ENCODE measurements at regions not wholly inside any gene's neighbourhood (a gene's known extent, or its start where the extent isn't known, plus 50 kb on each side); places are given as distances from the start of the nearest gene placed in this dataset.

DNA sequence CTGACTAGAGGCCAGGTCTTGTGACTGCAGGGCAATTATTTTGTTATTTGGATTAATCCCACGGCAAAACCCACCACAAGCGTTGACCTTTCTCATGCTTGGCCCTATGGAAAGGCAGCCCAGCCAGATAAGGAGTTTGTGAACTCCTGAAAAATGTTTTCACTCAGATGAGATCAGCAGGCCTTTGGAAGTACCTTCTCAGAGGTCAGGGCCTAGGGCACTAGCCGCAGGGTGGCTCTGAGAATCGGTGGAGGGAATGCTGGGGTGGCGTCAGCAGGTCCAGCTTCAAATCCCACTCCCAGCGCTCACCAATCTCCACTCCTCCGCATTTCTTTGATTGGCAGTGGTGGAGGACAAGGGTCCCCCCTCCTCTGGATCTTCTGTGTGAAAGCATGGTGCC, 194.4 kb downstream of the GADD45G start:
- Histone ChIP-seq H3K27me3 (ENCODE audit: insufficient read depth, low read length) (peaks cover 35% of the 10 kb centered on the region), H3K9ac (ENCODE audit: low read length) (no peak overlapping the region), H3K36me3 (ENCODE audit: control insufficient read depth in 1 of 2, insufficient read depth in 2 of 2, low read length in 2 of 2) (no peaks in the 10 kb centered on the region), H3K4me2 (ENCODE audit: low read length) (no peak overlapping the region), H4K20me1 (ENCODE audit: insufficient read depth) (no peaks in the 10 kb centered on the region), H3K4me1 (ENCODE audit: control insufficient read depth in 1 of 2, insufficient read depth in 2 of 2, low read length in 2 of 2) (no peaks in the 10 kb centered on the region), H2AFZ (ENCODE audit: low read depth, low read length, poor library complexity, severe bottlenecking) (no peak overlapping the region), H3K4me3 (replicated peaks in 1 of 2; ENCODE audit: low read depth in 1 of 2, low read length in 2 of 2) (no peak overlapping the region), H3K9me3 (ENCODE audit: control insufficient read depth in 1 of 2, insufficient read depth in 1 of 2, low read depth in 1 of 2, low read length in 2 of 2) (no peaks in the 10 kb centered on the region), H3K9me2 (ENCODE audit: insufficient read depth) (no peaks in the 10 kb centered on the region), H3K79me2 (ENCODE audit: insufficient read depth, low read length) (no peaks in the 10 kb centered on the region), H3K27ac (ENCODE audit: low read depth, low read length) (no peak overlapping the region)
- CTCF ChIA-PET = no interaction called here
- BruUV-seq (replicated peaks) = no TSS peak
- POLR2A ChIA-PET = no interaction called here
- intact Hi-C loops (cut with micrococcal nuclease) = no loop called here
- no peak for DNase-seq (ENCODE audit: low read depth, low spot score)
- RAD21 ChIA-PET (ENCODE audit: low non-redundant PET in 1 of 2, low total read pairs in 2 of 2, uncharacterized antibody in 2 of 2, unreplicated experiment in 2 of 2) = no interaction called here
- TF ChIP-seq FOSL1 (IDR thresholded peaks at IDR 0.05; ENCODE audit: low read depth) (no peak), EZH2 (IDR thresholded peaks at IDR 0.05) (no peak), EZH2phosphoT487 (IDR thresholded peaks at IDR 0.05; ENCODE audit: borderline replicate concordance) (no peak), SIN3A (IDR thresholded peaks at IDR 0.05; ENCODE audit: low read depth) (no peak), CBX3 (IDR thresholded peaks at IDR 0.05; ENCODE audit: low read depth) (no peak), EGR1 (IDR thresholded peaks at IDR 0.05; ENCODE audit: low read depth) (no peak), RAD21 (IDR thresholded peaks at IDR 0.05; ENCODE audit: low read depth) (no peak), MAX (IDR thresholded peaks at IDR 0.05) (no peak), POLR2A (IDR thresholded peaks at IDR 0.05; ENCODE audit: borderline replicate concordance, extremely low read depth, insufficient read depth, insufficient read length) (no peak), ZNF274 (IDR thresholded peaks at IDR 0.05; ENCODE audit: low read depth, low read length) (no peak), SP1 (IDR thresholded peaks at IDR 0.05; ENCODE audit: low read depth) (no peak), TCF7L2 (IDR thresholded peaks at IDR 0.05; ENCODE audit: borderline replicate concordance, extremely low read depth, insufficient read depth, insufficient read length) (no peak), POLR2AphosphoS5 (IDR thresholded peaks at IDR 0.05; ENCODE audit: low read depth, low read length) (no peak)
- ATAC-seq = no peak

- POLR2A ChIA-PET = no interaction called here
- CTCF ChIA-PET = no interaction called here
- no peak for TF ChIP-seq RAD21 (IDR thresholded peaks at IDR 0.05; ENCODE audit: low read depth)
- TF ChIP-seq SRF (IDR thresholded peaks at IDR 0.05; ENCODE audit: low read depth) = no peak
- no peak for TF ChIP-seq MAX (IDR thresholded peaks at IDR 0.05)
- TF ChIP-seq ZFX (IDR thresholded peaks at IDR 0.05) = no peak
- no peak for TF ChIP-seq EZH2 (IDR thresholded peaks at IDR 0.05)
- TF ChIP-seq YY1 (IDR thresholded peaks at IDR 0.05; ENCODE audit: extremely low read depth, insufficient replicate concordance, low read depth, low read length) = no peak
- no peak for TF ChIP-seq POLR2AphosphoS5 (IDR thresholded peaks at IDR 0.05; ENCODE audit: low read depth, low read length)
- no peak for TF ChIP-seq SP1 (IDR thresholded peaks at IDR 0.05; ENCODE audit: low read depth)
- TF ChIP-seq EGR1 (IDR thresholded peaks at IDR 0.05; ENCODE audit: low read depth) = no peak
- no peak for TF ChIP-seq JUND (IDR thresholded peaks at IDR 0.05)
- TF ChIP-seq POLR2A (IDR thresholded peaks at IDR 0.05; ENCODE audit: borderline replicate concordance, extremely low read depth, insufficient read depth, insufficient read length) = no peak
- TF ChIP-seq ZNF274 (IDR thresholded peaks at IDR 0.05; ENCODE audit: low read depth, low read length) = no peak
- TF ChIP-seq, protein P1, sequence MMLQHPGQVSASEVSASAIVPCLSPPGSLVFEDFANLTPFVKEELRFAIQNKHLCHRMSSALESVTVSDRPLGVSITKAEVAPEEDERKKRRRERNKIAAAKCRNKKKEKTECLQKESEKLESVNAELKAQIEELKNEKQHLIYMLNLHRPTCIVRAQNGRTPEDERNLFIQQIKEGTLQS (IDR thresholded peaks at IDR 0.05) = no peak
- Histone ChIP-seq H3K4me1 (ENCODE audit: control insufficient read depth in 1 of 2, insufficient read depth in 2 of 2, low read length in 2 of 2) (no peaks in the 10 kb centered on the region), H3K36me3 (ENCODE audit: control insufficient read depth in 1 of 2, insufficient read depth in 2 of 2, low read length in 2 of 2) (no peaks in the 10 kb centered on the region), H3K9me3 (ENCODE audit: control insufficient read depth in 1 of 2, insufficient read depth in 1 of 2, low read depth in 1 of 2, low read length in 2 of 2) (no peaks in the 10 kb centered on the region), H3K4me2 (ENCODE audit: low read length) (no peak overlapping the region), H4K20me1 (ENCODE audit: insufficient read depth) (no peaks in the 10 kb centered on the region), H3K79me2 (ENCODE audit: insufficient read depth, low read length) (no peaks in the 10 kb centered on the region), H2AFZ (ENCODE audit: low read depth, low read length, poor library complexity, severe bottlenecking) (no peak overlapping the region), H3K9me2 (ENCODE audit: insufficient read depth) (no peaks in the 10 kb centered on the region), H3K9ac (ENCODE audit: low read length) (no peak overlapping the region), H3K27ac (ENCODE audit: low read depth, low read length) (no peak overlapping the region), H3K27me3 (ENCODE audit: insufficient read depth, low read length) (peaks cover 40% of the 10 kb centered on the region), H3K4me3 (replicated peaks in 1 of 2; ENCODE audit: low read depth in 1 of 2, low read length in 2 of 2) (no peak overlapping the region)
- no TSS peak for BruUV-seq (replicated peaks)
- intact Hi-C loops (cut with micrococcal nuclease) = no loop called here
- no peak for ATAC-seq
- DNase-seq (ENCODE audit: low read depth, low spot score) = no peak
- RAD21 ChIA-PET (ENCODE audit: low non-redundant PET in 1 of 2, low total read pairs in 2 of 2, uncharacterized antibody in 2 of 2, unreplicated experiment in 2 of 2) = no interaction called here
These were observed 195.0 kb downstream of the GADD45G start for GRCh38 chr9:89799766-89800165.
